Gastrocnemius medialis (tissue), 4 donors: ENCODE measurements at regions not wholly inside any gene's neighbourhood (a gene's known extent, or its start where the extent isn't known, plus 50 kb on each side); places are given as distances from the start of the nearest gene placed in this dataset.

Experiments used
- ATAC-seq, 2 donors: fragments of 150-250 bp; one replicate each; pipeline ENCODE4 v1.9.1; 2016
- DNase-seq, 2 donors: peaks; one replicate each; pipeline ENCODE4 v3.0.0-alpha.2; 2019
- H3K27ac ChIP-seq, 4 donors: fragments of 200-600 bp; sonication (generic); 1 replicate in 1 of 4; 2 replicates in 3 of 4; pipeline ENCODE4 v1.5.1; 2016 to 2018; ENCODE audit warnings: mild to moderate bottlenecking in 2 of 4, moderate library complexity in 1 of 4
- H3K27me3 ChIP-seq, 3 donors: fragments of 200-600 bp; sonication (generic) in 2 of 3; 1 replicate in 1 of 3; 2 replicates in 2 of 3; pipeline versions ENCODE4 v1.5.1 to v1.6.0; 2016 to 2019; ENCODE audit warnings: mild to moderate bottlenecking in 1 of 3, moderate library complexity in 1 of 3
- H3K36me3 ChIP-seq, 2 donors: fragments of 200-600 bp; sonication (generic) in 1 of 2; one replicate each; pipeline ENCODE4 v1.5.1; 2017 to 2018
- H3K4me1 ChIP-seq, 2 donors: fragments of 200-600 bp; sonication (generic) in 1 of 2; one replicate each; pipeline ENCODE4 v1.5.1; 2016 to 2017; ENCODE audit warnings: mild to moderate bottlenecking in 2 of 2
- H3K4me3 ChIP-seq, 4 donors: fragments of 200-600 bp; sonication (generic) in 3 of 4; 1 replicate in 1 of 4; 2 replicates in 3 of 4; pipeline ENCODE4 v1.5.1; 2016 to 2019; ENCODE audit warnings: mild to moderate bottlenecking in 2 of 4
- H3K9me3 ChIP-seq, 3 donors: fragments of 200-600 bp; sonication (generic) in 2 of 3; 1 replicate in 1 of 3; 2 replicates in 2 of 3; pipeline ENCODE4 v1.5.1; 2016 to 2019
- CTCF ChIP-seq, 5 experiments: fragments of 450-650 bp in 3 of 5; fragments of 200-600 bp in 2 of 5; sonication (generic) in 2 of 5; IDR thresholded peaks in 4 of 5; conservative IDR thresholded peaks in 1 of 5; 1 replicate in 4 of 5; 2 replicates in 1 of 5; pipeline ENCODE4 v1.5.1; 2016 to 2019; ENCODE audit warnings: antibody characterized with exemption in 5 of 5, mild to moderate bottlenecking in 3 of 5, moderate library complexity in 3 of 5
- POLR2A ChIP-seq, 2 donors: fragments of 450-650 bp; IDR thresholded peaks; one replicate each; pipeline ENCODE4 v1.6.1; 2017; ENCODE audit warnings: antibody characterized with exemption in 2 of 2, mild to moderate bottlenecking in 2 of 2, moderate library complexity in 2 of 2
- in situ Hi-C, 4 donors: fragments of 200-750 bp; cut with MboI; loops; one replicate each; pipeline versions ENCODE4 v1.15.0 to v1.8.0; 2017; ENCODE audit warnings: low sequenced_read_pairs in 4 of 4
- intact Hi-C: fragments of 100-400 bp; cut with DNase I; formaldehyde crosslinking; loops from one replicate; pipeline ENCODE4 v1.15.1; 2023; ENCODE audit warnings: low total_unique reads

DNA sequence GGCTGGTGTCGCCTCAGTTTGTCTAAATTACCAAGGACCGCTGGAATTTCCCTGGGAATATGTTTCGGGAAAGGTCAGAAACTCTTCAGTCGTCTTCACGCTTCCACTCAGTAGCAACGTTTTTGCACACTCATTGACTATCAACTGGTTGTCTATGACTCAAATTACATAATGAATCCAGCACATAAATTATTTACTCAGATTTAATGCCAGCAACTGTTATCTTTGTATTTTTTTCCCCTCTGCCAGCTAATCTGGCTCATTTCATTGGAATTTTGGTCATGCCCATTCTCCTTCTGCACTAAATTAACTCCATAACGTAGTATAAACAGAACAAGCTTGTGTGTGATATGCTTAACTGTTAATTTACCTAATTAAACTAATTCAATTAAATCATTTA, 372.7 kb upstream of the ZFHX3 start:
- Histone ChIP-seq H3K9me3 (no peaks in the 10 kb centered on the region), H3K4me3 (no peak overlapping the region), H3K27ac (no peak overlapping the region), H3K4me1 (no peaks in the 10 kb centered on the region), H3K36me3 (no peaks in the 10 kb centered on the region), H3K27me3 (no peaks in the 10 kb centered on the region)
- in situ Hi-C loops (no loop called here), intact Hi-C loops (no loop called here)
- TF ChIP-seq POLR2A (IDR thresholded peaks at IDR 0.05) (no peak), CTCF (IDR thresholded peaks at IDR 0.05 in 4 of 5, conservative IDR thresholded peaks at IDR 0.05 in 1 of 5) (no peak)
- DNase-seq (no peak), ATAC-seq (no peak)

DNA sequence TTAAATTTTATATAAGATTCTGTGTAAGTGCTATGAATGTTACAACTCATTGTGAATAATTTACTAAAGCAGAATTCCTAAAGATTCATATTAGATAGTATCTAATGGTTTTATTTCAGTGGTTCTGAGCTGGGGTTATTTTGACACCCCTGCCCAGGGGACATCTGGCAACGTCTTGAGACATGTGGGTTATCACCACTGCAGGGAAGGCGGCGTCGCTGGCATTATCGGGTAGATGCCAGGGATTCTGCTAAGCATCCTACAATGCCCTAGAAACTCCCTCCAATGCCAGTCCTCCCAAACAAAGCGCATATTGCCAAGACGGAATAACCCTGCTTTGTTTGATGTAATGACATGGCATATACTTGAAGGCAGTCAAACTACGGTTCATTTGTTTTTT, 372.3 kb upstream of the ZFHX3 start:
- Histone ChIP-seq H3K27me3 (no peaks in the 10 kb centered on the region), H3K27ac (no peak overlapping the region), H3K4me3 (no peak overlapping the region), H3K36me3 (no peaks in the 10 kb centered on the region), H3K9me3 (no peaks in the 10 kb centered on the region), H3K4me1 (no peaks in the 10 kb centered on the region)
- ATAC-seq (no peak), DNase-seq (no peak)
- intact Hi-C loops: no loop called here
- TF ChIP-seq POLR2A (IDR thresholded peaks at IDR 0.05) (no peak), CTCF (IDR thresholded peaks at IDR 0.05 in 4 of 5, conservative IDR thresholded peaks at IDR 0.05 in 1 of 5) (no peak)
- in situ Hi-C loops: no loop called here

- no peak overlapping the region for H3K4me3 ChIP-seq
- ATAC-seq: no peak
- no peaks in the 10 kb centered on the region for H3K27me3 ChIP-seq
- no peak for DNase-seq
- in situ Hi-C loops (no loop called here), intact Hi-C loops (no loop called here)
- no peaks in the 10 kb centered on the region for H3K36me3 ChIP-seq
- TF ChIP-seq POLR2A (IDR thresholded peaks at IDR 0.05) (no peak), CTCF (IDR thresholded peaks at IDR 0.05 in 4 of 5, conservative IDR thresholded peaks at IDR 0.05 in 1 of 5) (no peak)
- no peaks in the 10 kb centered on the region for H3K9me3 ChIP-seq
- no peaks in the 10 kb centered on the region for H3K4me1 ChIP-seq
- no peak overlapping the region for H3K27ac ChIP-seq
These were observed 370.8 kb upstream of the ZFHX3 start for GRCh38 chr16:73418691-73419090.

DNA sequence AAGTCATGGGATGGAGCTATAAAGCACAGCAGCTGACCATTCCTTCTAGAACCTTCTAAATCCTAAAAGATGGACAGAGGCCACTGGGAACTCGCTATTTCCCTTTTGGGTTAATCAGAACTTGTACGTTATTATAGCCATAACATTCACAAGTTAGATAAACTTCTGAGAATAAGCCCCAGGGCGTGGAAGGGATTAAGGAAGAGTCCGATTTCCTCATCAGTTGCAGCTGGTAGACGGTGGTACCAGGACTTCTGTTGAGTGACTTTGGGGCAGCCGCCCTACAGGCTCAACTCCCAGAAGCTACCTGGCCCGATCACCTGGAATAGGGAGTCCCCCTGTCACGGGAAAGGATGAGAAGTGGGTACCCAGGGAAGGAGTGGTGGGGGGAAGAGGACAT, 370.1 kb upstream of the ZFHX3 start:
- DNase-seq (no peak), ATAC-seq (no peak)
- H3K4me3 ChIP-seq: no peak overlapping the region
- H3K27me3 ChIP-seq: no peaks in the 10 kb centered on the region
- H3K4me1 ChIP-seq: no peaks in the 10 kb centered on the region
- intact Hi-C loops: no loop called here
- no peaks in the 10 kb centered on the region for H3K36me3 ChIP-seq
- TF ChIP-seq CTCF (IDR thresholded peaks at IDR 0.05 in 4 of 5, conservative IDR thresholded peaks at IDR 0.05 in 1 of 5): no peak
- TF ChIP-seq POLR2A (IDR thresholded peaks at IDR 0.05): no peak
- no peaks in the 10 kb centered on the region for H3K9me3 ChIP-seq
- no peak overlapping the region for H3K27ac ChIP-seq
- in situ Hi-C loops: no loop called here

DNA sequence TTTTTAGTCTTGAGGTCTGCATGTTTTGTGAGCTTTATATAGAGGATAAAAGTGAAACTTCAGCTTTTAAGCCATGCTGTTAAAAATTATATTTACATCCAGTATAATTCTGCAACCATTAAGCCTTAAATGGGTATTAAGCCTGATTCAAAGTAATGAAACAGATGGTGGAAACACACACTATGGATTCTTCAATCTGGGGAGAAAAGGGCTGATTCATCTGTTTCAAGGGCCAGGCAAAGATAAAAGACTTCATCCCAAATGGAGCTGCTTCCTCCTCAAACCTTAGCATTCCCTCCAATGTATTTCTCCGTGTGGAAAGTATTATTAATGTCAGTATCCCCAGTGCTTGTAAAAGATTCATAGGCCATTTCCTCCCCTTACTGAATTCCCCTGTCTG, 367.4 kb upstream of the ZFHX3 start:
- TF ChIP-seq POLR2A (IDR thresholded peaks at IDR 0.05) (no peak), CTCF (IDR thresholded peaks at IDR 0.05 in 4 of 5, conservative IDR thresholded peaks at IDR 0.05 in 1 of 5) (no peak)
- in situ Hi-C loops (no loop called here), intact Hi-C loops (no loop called here)
- H3K27me3 ChIP-seq: no peaks in the 10 kb centered on the region
- no peaks in the 10 kb centered on the region for H3K9me3 ChIP-seq
- H3K27ac ChIP-seq: no peak overlapping the region
- no peak for ATAC-seq
- DNase-seq: no peak
- H3K36me3 ChIP-seq: no peaks in the 10 kb centered on the region
- H3K4me1 ChIP-seq: no peaks in the 10 kb centered on the region
- H3K4me3 ChIP-seq: no peak overlapping the region
